Upper lobe of left lung (tissue), 6 donors: ENCODE measurements at regions not wholly inside any gene's neighbourhood (a gene's known extent, or its start where the extent isn't known, plus 50 kb on each side); places are given as distances from the start of the nearest gene placed in this dataset.
A peak's percentile ranks its signal among the peaks of the same experiment; 100 is the strongest.

Experiments used
- ATAC-seq, 2 donors: fragments of 200-7000 bp; cut with Tn5 transposase; one replicate each; pipeline ENCODE4 v1.9.1; 2022; ENCODE audit warnings: mild to moderate bottlenecking in 2 of 2, moderate library complexity in 2 of 2; ENCODE audit not compliant: low FRiP score in 2 of 2
- DNase-seq, 2 donors: peaks; one replicate each; pipeline ENCODE4 v3.0.0-alpha.2; 2019 to 2020
- H3K27ac ChIP-seq, 4 donors: fragments of 200-600 bp; sonication (generic); one replicate each; pipeline ENCODE4 v1.5.1; 2016 to 2019
- H3K27me3 ChIP-seq, 4 donors: fragments of 200-600 bp; sonication (generic); one replicate each; pipeline ENCODE4 v1.5.1; 2017 to 2019
- H3K36me3 ChIP-seq, 4 donors: fragments of 200-600 bp; sonication (generic); one replicate each; pipeline ENCODE4 v1.5.1; 2016 to 2019
- H3K4me1 ChIP-seq, 4 donors: fragments of 200-600 bp; sonication (generic); one replicate each; pipeline ENCODE4 v1.5.1; 2018 to 2019
- H3K4me3 ChIP-seq, 4 donors: fragments of 200-600 bp; sonication (generic); one replicate each; pipeline ENCODE4 v1.5.1; 2017 to 2019; ENCODE audit warnings: mild to moderate bottlenecking in 2 of 4, moderate library complexity in 1 of 4
- H3K9me3 ChIP-seq, 4 donors: fragments of 200-600 bp; sonication (generic); one replicate each; pipeline ENCODE4 v1.5.1; 2018 to 2019
- EP300 ChIP-seq, 4 donors: sonication (generic); formaldehyde crosslinking; IDR thresholded peaks; one replicate each; pipeline ENCODE4 v1.5.1; 2017; ENCODE audit warnings: antibody characterized with exemption in 4 of 4, control low read depth in 2 of 4
- POLR2A ChIP-seq, 4 donors: fragments of 450-650 bp; IDR thresholded peaks; one replicate each; pipeline ENCODE4 v1.5.1; 2016 to 2017; ENCODE audit warnings: antibody characterized with exemption in 4 of 4, mild to moderate bottlenecking in 2 of 4
- POLR2AphosphoS5 ChIP-seq, 2 donors: sonication (generic); formaldehyde crosslinking; IDR thresholded peaks; one replicate each; pipeline ENCODE4 v1.5.1; 2017; ENCODE audit warnings: antibody characterized with exemption in 2 of 2
- WGBS, 2 donors: methylation state at CpG; one replicate each; pipeline ENCODE4 v1.1.5; 2017 to 2018; 5-methylcytosine and 5-hydroxymethylcytosine counted together
- TF ChIP-seq, protein P1 (sequence below), 6 experiments: fragments of 450-650 bp in 4 of 6; fragments of 200-600 bp in 2 of 6; sonication (generic) in 2 of 6; IDR thresholded peaks; one replicate each; pipeline ENCODE4 v1.5.1; 2016 to 2019; ENCODE audit warnings: antibody characterized with exemption in 6 of 6
- donor health status: DM: no; HTN: no; CAD: no; lungs with moderate emphysema.
- donor health status: DM: no; HTN: yes; CAD: no; lungs with severe emphysema.

GRCh38 chr16:9249534-9249933, 158.1 kb downstream of the HAPSTR1 start:
- WGBS, 2 donors, result 79 to 85% methylated on average over 4 of the region's 4 CpGs
- no peaks in the 10 kb centered on the region for H3K27me3 ChIP-seq
- TF ChIP-seq EP300 (IDR thresholded peaks at IDR 0.05) (no peak), POLR2A (IDR thresholded peaks at IDR 0.05) (no peak), POLR2AphosphoS5 (IDR thresholded peaks at IDR 0.05) (no peak)
- TF ChIP-seq, protein P1, sequence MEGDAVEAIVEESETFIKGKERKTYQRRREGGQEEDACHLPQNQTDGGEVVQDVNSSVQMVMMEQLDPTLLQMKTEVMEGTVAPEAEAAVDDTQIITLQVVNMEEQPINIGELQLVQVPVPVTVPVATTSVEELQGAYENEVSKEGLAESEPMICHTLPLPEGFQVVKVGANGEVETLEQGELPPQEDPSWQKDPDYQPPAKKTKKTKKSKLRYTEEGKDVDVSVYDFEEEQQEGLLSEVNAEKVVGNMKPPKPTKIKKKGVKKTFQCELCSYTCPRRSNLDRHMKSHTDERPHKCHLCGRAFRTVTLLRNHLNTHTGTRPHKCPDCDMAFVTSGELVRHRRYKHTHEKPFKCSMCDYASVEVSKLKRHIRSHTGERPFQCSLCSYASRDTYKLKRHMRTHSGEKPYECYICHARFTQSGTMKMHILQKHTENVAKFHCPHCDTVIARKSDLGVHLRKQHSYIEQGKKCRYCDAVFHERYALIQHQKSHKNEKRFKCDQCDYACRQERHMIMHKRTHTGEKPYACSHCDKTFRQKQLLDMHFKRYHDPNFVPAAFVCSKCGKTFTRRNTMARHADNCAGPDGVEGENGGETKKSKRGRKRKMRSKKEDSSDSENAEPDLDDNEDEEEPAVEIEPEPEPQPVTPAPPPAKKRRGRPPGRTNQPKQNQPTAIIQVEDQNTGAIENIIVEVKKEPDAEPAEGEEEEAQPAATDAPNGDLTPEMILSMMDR (IDR thresholded peaks at IDR 0.05), result no peak
- H3K4me3 ChIP-seq, result no peak overlapping the region
- no peaks in the 10 kb centered on the region for H3K9me3 ChIP-seq
- H3K36me3 ChIP-seq, result no peaks in the 10 kb centered on the region
- ATAC-seq (no peak), DNase-seq (no peak)
- no peaks in the 10 kb centered on the region for H3K4me1 ChIP-seq
- H3K27ac ChIP-seq, result no peak overlapping the region

DNA sequence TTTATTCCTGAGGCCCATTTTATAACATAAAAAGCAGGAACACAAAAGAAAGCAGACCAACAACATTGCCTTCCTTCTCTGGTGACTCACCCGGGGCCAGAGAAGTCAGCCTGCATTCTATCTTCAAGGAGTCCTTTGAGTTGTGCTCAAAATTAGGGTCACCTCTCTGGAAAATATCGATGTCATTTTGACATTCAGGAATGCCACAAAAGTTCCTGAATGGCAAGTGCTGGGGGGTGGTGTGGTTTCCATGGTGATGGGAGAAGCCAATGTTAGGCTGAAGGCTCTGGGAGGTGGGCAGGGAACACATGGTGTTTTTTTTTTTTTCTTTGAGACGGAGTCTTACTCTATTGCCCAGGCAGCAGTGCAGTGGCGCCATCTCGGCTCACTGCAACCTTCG, 159.6 kb downstream of the HAPSTR1 start:
- ATAC-seq, result no peak
- Histone ChIP-seq H3K9me3 (no peaks in the 10 kb centered on the region), H3K36me3 (no peaks in the 10 kb centered on the region), H3K27me3 (no peaks in the 10 kb centered on the region), H3K27ac (no peak overlapping the region), H3K4me3 (no peak overlapping the region), H3K4me1 (no peaks in the 10 kb centered on the region)
- TF ChIP-seq POLR2A (IDR thresholded peaks at IDR 0.05), result no peak
- TF ChIP-seq POLR2AphosphoS5 (IDR thresholded peaks at IDR 0.05), result no peak
- TF ChIP-seq, protein P1 (IDR thresholded peaks at IDR 0.05), result no peak
- TF ChIP-seq EP300 (IDR thresholded peaks at IDR 0.05), result no peak
- DNase-seq, result no peak
- WGBS, 2 donors, result 79 to 85% methylated on average over 6 of the region's 6 CpGs

- Histone ChIP-seq H3K27me3 (no peaks in the 10 kb centered on the region), H3K4me1 (no peaks in the 10 kb centered on the region), H3K27ac (no peak overlapping the region), H3K9me3 (no peaks in the 10 kb centered on the region), H3K4me3 (no peak overlapping the region), H3K36me3 (no peaks in the 10 kb centered on the region)
- ATAC-seq (no peak), DNase-seq (no peak)
- TF ChIP-seq, protein P1 (IDR thresholded peaks at IDR 0.05), result no peak
- TF ChIP-seq POLR2AphosphoS5 (IDR thresholded peaks at IDR 0.05) (no peak), EP300 (IDR thresholded peaks at IDR 0.05) (no peak), POLR2A (IDR thresholded peaks at IDR 0.05) (no peak)
- WGBS, 2 donors, result 0 to 86% methylated on average over 1 of the region's 1 CpG
Measured at GRCh38 chr16:9254863-9255262, 163.4 kb downstream of the HAPSTR1 start.

GRCh38 chr16:9256196-9256595, 164.8 kb downstream of the HAPSTR1 start:
- ATAC-seq (no peak), DNase-seq (peak in 1 of 2 donors; percentile 25)
- Histone ChIP-seq H3K4me1 (no peaks in the 10 kb centered on the region), H3K4me3 (no peak overlapping the region), H3K27me3 (no peaks in the 10 kb centered on the region), H3K9me3 (no peaks in the 10 kb centered on the region), H3K36me3 (no peaks in the 10 kb centered on the region), H3K27ac (no peak overlapping the region)
- 26 to 29% methylated on average over 6 of the region's 6 CpGs for WGBS, 2 donors
- TF ChIP-seq POLR2A (IDR thresholded peaks at IDR 0.05), result no peak
- TF ChIP-seq, protein P1 (IDR thresholded peaks at IDR 0.05), result peak in 4 of 6 experiments; percentile 20 to 49 (median 32)
- TF ChIP-seq EP300 (IDR thresholded peaks at IDR 0.05), result no peak
- no peak for TF ChIP-seq POLR2AphosphoS5 (IDR thresholded peaks at IDR 0.05)

DNA sequence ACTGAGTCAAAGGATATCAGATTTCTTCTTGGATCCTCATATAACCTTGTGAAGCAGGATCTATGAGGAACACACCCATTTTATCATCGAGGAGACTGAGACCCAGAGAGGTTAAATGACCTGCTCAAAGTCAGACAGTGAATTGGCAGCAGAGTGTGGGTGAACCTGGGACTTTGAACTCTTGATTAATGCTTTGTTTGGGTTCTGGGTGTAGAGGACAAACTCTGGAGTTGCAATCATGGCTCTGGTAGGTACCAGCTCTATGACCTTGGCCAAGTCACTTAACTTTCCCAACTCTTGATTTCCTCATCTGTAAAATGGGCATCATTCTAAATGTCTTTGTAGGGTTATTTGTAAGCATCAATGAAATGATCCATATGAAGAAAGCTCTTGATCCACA, 166.4 kb downstream of the HAPSTR1 start:
- no peak overlapping the region for H3K4me3 ChIP-seq
- no peak overlapping the region for H3K27ac ChIP-seq
- H3K27me3 ChIP-seq, result no peaks in the 10 kb centered on the region
- no peaks in the 10 kb centered on the region for H3K36me3 ChIP-seq
- no peak for TF ChIP-seq POLR2AphosphoS5 (IDR thresholded peaks at IDR 0.05)
- TF ChIP-seq, protein P1 (IDR thresholded peaks at IDR 0.05), result no peak
- no peak for TF ChIP-seq POLR2A (IDR thresholded peaks at IDR 0.05)
- TF ChIP-seq EP300 (IDR thresholded peaks at IDR 0.05), result no peak
- no peaks in the 10 kb centered on the region for H3K4me1 ChIP-seq
- DNase-seq (no peak), ATAC-seq (no peak)
- 82 to 83% methylated on average over 1 of the region's 1 CpG for WGBS, 2 donors
- H3K9me3 ChIP-seq, result no peaks in the 10 kb centered on the region
